Lung (tissue), 11 donors: ENCODE measurements at regions not wholly inside any gene's neighbourhood (a gene's known extent, or its start where the extent isn't known, plus 50 kb on each side); places are given as distances from the start of the nearest gene placed in this dataset.

ENCODE experiments used
- ATAC-seq: fragments of 200-7000 bp; cut with Tn5 transposase; one replicate; pipeline ENCODE4 v1.9.1; 2020; ENCODE audit warnings: moderate number of reproducible peaks; ENCODE audit not compliant: insufficient read depth, low FRiP score
- DNase-seq, 3 donors: peaks; one replicate each; pipeline ENCODE4 v3.0.0-alpha.2; 2013 to 2017
- H3K27ac ChIP-seq, 2 donors: one replicate each; pipeline ENCODE4 v1.5.1; 2013; ENCODE audit warnings: mild to moderate bottlenecking in 2 of 2, moderate library complexity in 2 of 2, control low read depth in 1 of 2, inconsistent platforms in 1 of 2, low read depth in 1 of 2, low read length in 1 of 2
- H3K27me3 ChIP-seq, 3 donors: one replicate each; pipeline ENCODE4 v1.5.1; 2013; ENCODE audit warnings: low read length in 2 of 3; ENCODE audit not compliant: control insufficient read depth in 3 of 3, insufficient read depth in 3 of 3
- H3K36me3 ChIP-seq, 4 donors: one replicate each; pipeline ENCODE4 v1.5.1; 2013; ENCODE audit warnings: low read length in 4 of 4, mild to moderate bottlenecking in 1 of 4, moderate library complexity in 1 of 4; ENCODE audit not compliant: control insufficient read depth in 4 of 4, insufficient read depth in 4 of 4
- H3K4me1 ChIP-seq, 5 donors: one replicate each; pipeline ENCODE4 v1.5.1; 2013; ENCODE audit warnings: low read length in 5 of 5, mild to moderate bottlenecking in 2 of 5, moderate library complexity in 1 of 5; ENCODE audit not compliant: control insufficient read depth in 5 of 5, insufficient read depth in 5 of 5
- H3K4me3 ChIP-seq: one replicate; pipeline ENCODE4 v1.5.1; 2013; ENCODE audit warnings: mild to moderate bottlenecking, control low read depth, moderate library complexity
- H3K9ac ChIP-seq, 2 donors: one replicate each; pipeline ENCODE4 v1.5.1; 2013; ENCODE audit warnings: low read length in 2 of 2, control low read depth in 1 of 2; ENCODE audit not compliant: insufficient read depth in 1 of 2
- H3K9me3 ChIP-seq, 4 donors: one replicate each; pipeline ENCODE4 v1.5.1; 2013; ENCODE audit warnings: low read length in 3 of 4, mild to moderate bottlenecking in 1 of 4, moderate library complexity in 1 of 4; ENCODE audit not compliant: control insufficient read depth in 4 of 4, insufficient read depth in 3 of 4
- WGBS, 2 donors: extraction: QIAGEN DNeasy Blood & Tissue Kit; methylation state at CpG; one replicate each; pipeline ENCODE4 v1.1.7; 2013; 5-methylcytosine and 5-hydroxymethylcytosine counted together
- TF ChIP-seq, protein P1 (sequence below): IDR thresholded peaks from 2 replicates; pipeline ENCODE4 v1.5.1; 2012; ENCODE audit warnings: mild to moderate bottlenecking; ENCODE audit errors: control extremely low read depth, extremely low read depth
- donor health status: control.
- donor health status: control.
- donor health status: Bipolar disorder and iron deficiency.
- donor health status: healthy.
- donor health status: DM: yes; HTN: yes; CAD: no.

DNA sequence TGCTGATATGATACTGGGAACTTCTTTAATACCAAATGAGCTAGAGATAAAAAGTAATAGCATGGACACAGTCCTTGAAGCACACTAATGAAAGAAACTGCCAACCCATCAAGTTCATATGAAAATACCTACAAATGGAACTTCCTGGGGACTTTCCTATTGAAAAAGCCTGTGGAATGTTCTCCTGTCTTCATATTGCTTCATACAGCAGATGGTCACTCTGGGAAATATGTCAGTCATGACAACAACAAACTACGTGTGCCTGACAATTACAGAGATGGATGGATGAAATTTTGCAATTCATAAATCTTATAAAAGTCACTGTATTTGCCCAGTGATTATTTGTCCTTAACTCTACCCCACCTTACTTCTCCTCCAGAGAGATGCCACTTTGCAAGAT is 106.6 kb upstream of the COL1A2 start:
- Histone ChIP-seq H3K36me3 (no peaks in the 10 kb centered on the region), H3K9ac (no peak overlapping the region), H3K4me1 (peaks cover 0 to 10% (median 0%) of the 10 kb centered on the region in 5 donors), H3K9me3 (no peaks in the 10 kb centered on the region), H3K4me3 (no peak overlapping the region), H3K27me3 (no peaks in the 10 kb centered on the region), H3K27ac (no peak overlapping the region)
- no peak for ATAC-seq
- no peak for DNase-seq
- TF ChIP-seq, protein P1, sequence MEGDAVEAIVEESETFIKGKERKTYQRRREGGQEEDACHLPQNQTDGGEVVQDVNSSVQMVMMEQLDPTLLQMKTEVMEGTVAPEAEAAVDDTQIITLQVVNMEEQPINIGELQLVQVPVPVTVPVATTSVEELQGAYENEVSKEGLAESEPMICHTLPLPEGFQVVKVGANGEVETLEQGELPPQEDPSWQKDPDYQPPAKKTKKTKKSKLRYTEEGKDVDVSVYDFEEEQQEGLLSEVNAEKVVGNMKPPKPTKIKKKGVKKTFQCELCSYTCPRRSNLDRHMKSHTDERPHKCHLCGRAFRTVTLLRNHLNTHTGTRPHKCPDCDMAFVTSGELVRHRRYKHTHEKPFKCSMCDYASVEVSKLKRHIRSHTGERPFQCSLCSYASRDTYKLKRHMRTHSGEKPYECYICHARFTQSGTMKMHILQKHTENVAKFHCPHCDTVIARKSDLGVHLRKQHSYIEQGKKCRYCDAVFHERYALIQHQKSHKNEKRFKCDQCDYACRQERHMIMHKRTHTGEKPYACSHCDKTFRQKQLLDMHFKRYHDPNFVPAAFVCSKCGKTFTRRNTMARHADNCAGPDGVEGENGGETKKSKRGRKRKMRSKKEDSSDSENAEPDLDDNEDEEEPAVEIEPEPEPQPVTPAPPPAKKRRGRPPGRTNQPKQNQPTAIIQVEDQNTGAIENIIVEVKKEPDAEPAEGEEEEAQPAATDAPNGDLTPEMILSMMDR = no peak
- WGBS, 2 donors = 69 to 77% methylated on average over 1 of the region's 1 CpG

DNA sequence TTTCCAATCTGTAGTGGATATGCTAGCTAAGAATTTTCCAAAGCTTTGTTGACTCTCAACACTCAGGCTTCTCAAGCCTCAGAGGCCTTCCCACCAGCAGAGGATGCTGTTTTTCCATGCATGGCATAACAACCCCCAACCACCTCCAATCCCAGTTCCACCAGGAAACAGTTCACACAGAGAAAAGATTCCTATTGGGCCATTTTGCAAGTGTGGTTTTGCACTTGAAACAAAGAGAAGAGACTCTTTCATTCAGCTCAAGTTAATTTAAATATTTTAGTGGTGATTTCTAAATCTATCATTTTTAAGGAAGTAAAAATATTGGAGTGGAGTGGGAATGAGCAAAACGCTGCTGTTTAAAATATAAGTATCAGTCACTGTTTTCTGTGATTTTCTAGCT is 105.6 kb upstream of the COL1A2 start:
- Histone ChIP-seq H3K9me3 (no peaks in the 10 kb centered on the region), H3K4me3 (no peak overlapping the region), H3K27me3 (no peaks in the 10 kb centered on the region), H3K36me3 (no peaks in the 10 kb centered on the region), H3K27ac (no peak overlapping the region), H3K9ac (no peak overlapping the region), H3K4me1 (peaks cover 0 to 3% (median 0%) of the 10 kb centered on the region in 5 donors)
- TF ChIP-seq, protein P1 = peak; percentile 44
- ATAC-seq = peak; percentile 85
- DNase-seq = peak; percentile 82 to 92 (median 91)
- WGBS, 2 donors = 25 to 35% methylated on average over 1 of the region's 1 CpG

DNA sequence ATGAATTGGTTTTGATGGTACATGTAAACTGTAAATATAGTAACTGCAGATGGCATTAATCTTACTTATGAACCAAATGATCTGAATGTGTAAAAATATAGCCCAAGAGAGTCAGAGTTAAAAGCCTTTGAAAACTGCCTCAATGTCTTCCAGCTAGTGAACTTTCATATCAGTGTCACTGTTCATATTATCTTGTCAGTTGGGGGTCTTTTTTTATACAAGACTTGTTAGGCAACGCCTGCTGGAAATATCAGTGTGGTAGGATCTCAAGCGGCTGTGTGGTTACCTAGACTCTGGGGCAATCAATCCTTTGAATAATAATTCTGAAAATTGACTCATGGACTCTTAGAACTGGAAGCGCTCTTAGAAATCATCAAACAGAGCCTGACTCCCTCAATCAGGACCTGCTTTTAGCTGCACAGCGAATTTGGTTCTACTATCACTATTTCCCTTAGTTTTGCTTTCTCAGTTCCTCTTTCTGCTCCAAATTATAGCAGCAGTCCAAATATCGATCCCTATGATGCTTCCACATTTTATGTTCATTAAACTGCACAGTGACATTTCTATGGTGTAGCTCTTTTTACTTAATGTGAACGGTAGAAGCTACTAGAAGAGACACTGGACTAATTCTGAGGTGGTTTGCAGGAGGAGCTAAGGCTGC is 100.1 kb upstream of the COL1A2 start:
- ATAC-seq (no peak), DNase-seq (no peak)
- Histone ChIP-seq H3K9ac (no peak overlapping the region), H3K36me3 (no peaks in the 10 kb centered on the region), H3K27me3 (no peaks in the 10 kb centered on the region), H3K4me1 (peaks cover 0 to 25% (median 0%) of the 10 kb centered on the region in 5 donors), H3K27ac (no peak overlapping the region), H3K4me3 (no peak overlapping the region), H3K9me3 (no peaks in the 10 kb centered on the region)
- TF ChIP-seq, protein P1 = no peak
- 70 to 72% methylated on average over 6 of the region's 6 CpGs for WGBS, 2 donors

DNA sequence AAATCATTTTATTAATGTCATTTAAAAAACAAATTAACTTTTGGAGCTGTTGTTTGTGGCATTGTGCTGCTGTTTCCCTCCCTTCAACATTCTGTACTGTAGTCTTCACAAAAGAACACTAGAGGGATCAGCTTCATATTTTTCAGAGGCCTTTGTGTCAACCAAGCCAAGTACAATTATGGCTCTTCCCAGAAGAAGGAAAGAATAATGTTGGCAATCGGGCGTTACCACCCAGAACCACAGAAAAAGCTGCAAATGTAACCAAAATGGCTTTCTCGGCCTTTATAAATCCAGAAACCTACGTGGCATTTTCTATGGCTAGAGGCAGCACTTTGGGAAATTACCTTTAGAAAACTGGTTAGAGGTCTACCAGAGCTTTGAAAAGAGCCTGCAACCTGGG is 98.8 kb upstream of the COL1A2 start:
- no peaks in the 10 kb centered on the region for H3K36me3 ChIP-seq
- no peak overlapping the region for H3K4me3 ChIP-seq
- TF ChIP-seq, protein P1 = no peak
- H3K27me3 ChIP-seq = no peaks in the 10 kb centered on the region
- peak; percentile 68 to 94 (median 93) for DNase-seq
- WGBS, 2 donors = 69 to 85% methylated on average over 4 of the region's 4 CpGs
- no peak for ATAC-seq
- peaks cover 0 to 31% (median 0%) of the 10 kb centered on the region in 5 donors for H3K4me1 ChIP-seq
- H3K9ac ChIP-seq = peak overlapping the region in 1 of 2 donors; percentile 16
- peak overlapping the region in 1 of 2 donors; percentile 70 for H3K27ac ChIP-seq
- no peaks in the 10 kb centered on the region for H3K9me3 ChIP-seq
